ENCODE measurements at regions not wholly inside any gene's neighbourhood (a gene's known extent, or its start where the extent isn't known, plus 50 kb on each side); places are given as distances from the start of the nearest gene placed in this dataset.
A peak's percentile ranks its signal among the peaks of the same experiment; 100 is the strongest.

- Histone ChIP-seq H3K27ac (no peak overlapping the region), H3K36me3 (no peaks in the 10 kb centered on the region), H3K27me3 (ENCODE audit: low read depth) (peaks cover 8% of the 10 kb centered on the region), H3K9me3 (no peaks in the 10 kb centered on the region), H3K4me1 (no peaks in the 10 kb centered on the region), H3K4me3 (no peak overlapping the region)
- intact Hi-C loops (cut with DNase I), result no loop called here
- ATAC-seq (no peak), DNase-seq (no peak)
- TF ChIP-seq, protein P1, sequence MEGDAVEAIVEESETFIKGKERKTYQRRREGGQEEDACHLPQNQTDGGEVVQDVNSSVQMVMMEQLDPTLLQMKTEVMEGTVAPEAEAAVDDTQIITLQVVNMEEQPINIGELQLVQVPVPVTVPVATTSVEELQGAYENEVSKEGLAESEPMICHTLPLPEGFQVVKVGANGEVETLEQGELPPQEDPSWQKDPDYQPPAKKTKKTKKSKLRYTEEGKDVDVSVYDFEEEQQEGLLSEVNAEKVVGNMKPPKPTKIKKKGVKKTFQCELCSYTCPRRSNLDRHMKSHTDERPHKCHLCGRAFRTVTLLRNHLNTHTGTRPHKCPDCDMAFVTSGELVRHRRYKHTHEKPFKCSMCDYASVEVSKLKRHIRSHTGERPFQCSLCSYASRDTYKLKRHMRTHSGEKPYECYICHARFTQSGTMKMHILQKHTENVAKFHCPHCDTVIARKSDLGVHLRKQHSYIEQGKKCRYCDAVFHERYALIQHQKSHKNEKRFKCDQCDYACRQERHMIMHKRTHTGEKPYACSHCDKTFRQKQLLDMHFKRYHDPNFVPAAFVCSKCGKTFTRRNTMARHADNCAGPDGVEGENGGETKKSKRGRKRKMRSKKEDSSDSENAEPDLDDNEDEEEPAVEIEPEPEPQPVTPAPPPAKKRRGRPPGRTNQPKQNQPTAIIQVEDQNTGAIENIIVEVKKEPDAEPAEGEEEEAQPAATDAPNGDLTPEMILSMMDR (IDR thresholded peaks at IDR 0.05), result no peak
Observed at GRCh38 chr16:54546521-54546920, 259.9 kb upstream of the IRX3 start.

DNA sequence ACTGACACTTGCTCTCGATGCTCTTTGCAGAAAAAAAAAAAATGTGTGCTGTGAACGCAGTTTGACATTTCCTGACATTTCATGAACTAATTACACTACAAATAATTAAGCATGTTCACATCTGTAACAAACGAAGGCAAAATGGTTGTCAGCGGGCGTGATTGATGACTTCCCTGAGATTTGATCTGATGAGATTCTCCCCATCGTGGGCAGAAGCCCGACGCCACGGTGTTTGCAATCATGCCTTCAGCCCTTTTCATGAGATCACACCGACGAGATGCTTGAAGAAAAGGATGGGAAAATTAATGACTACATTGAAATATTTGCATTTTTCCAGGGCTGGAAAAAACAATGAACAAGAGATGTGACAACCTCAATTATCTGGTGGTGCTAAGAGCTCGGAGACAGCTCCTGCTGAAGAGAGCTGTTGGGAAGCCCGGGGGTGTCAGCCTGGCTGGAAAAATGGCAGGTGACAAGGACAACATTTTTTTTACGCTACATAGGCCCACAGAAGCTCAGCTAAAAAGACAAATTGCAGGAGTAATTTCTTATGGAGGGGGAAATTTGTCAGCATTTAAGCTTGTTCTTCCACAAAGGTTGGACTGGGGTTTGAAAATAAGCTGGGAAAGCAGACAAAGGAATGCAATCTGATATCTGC is 259.4 kb upstream of the IRX3 start:
- no peaks in the 10 kb centered on the region for H3K9me3 ChIP-seq
- TF ChIP-seq, protein P1 (IDR thresholded peaks at IDR 0.05), result no peak
- ATAC-seq (no peak), DNase-seq (no peak)
- no peaks in the 10 kb centered on the region for H3K36me3 ChIP-seq
- intact Hi-C loops (cut with DNase I), result no loop called here
- no peak overlapping the region for H3K27ac ChIP-seq
- no peaks in the 10 kb centered on the region for H3K4me1 ChIP-seq
- H3K4me3 ChIP-seq, result no peak overlapping the region
- peaks cover 9% of the 10 kb centered on the region for H3K27me3 ChIP-seq (ENCODE audit: low read depth)

DNA sequence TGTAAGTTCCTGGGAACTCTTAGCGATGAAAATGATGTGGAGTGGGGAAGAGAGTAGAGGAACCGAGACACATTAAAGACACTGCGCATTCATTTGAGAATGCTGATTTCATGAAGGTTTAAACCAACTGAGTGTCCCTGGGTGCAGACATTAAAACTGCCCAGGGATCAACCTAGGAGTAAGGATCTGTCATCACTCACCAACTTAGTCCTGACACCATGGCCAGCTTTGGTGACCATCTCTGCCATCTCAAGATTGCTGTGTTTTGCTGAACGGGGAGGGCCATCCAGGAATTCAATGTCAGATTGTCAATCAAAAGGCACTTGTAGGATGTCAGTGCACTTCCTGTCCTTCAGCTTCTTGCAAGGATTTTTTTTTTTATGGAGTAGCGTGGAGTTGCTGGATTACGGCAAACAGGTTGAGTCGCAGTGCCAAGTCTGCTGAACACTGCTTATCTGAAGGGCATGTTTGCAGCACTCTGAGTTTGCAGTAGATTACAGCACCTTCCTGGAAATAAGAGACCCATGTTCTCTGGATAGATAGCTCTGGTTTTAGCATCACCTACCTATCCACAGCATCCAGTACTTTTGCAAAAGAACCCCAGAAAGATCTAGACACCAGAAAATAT is 258.1 kb upstream of the IRX3 start:
- ATAC-seq, result peak; percentile 37 to 60
- no peak for DNase-seq

GRCh38 chr16:54542805-54543505 is 256.4 kb upstream of the IRX3 start:
- ATAC-seq, result no peak
- Histone ChIP-seq H3K4me1 (no peaks in the 10 kb centered on the region), H3K9me3 (no peaks in the 10 kb centered on the region), H3K27me3 (ENCODE audit: low read depth) (peaks cover 11% of the 10 kb centered on the region), H3K36me3 (no peaks in the 10 kb centered on the region), H3K4me3 (no peak overlapping the region), H3K27ac (no peak overlapping the region)
- DNase-seq, result no peak
- intact Hi-C loops (cut with DNase I), result no loop called here
- TF ChIP-seq, protein P1 (IDR thresholded peaks at IDR 0.05), result no peak

More for the DNA sequence above, 258.1 kb upstream of the IRX3 start:
- TF ChIP-seq, protein P1 (IDR thresholded peaks at IDR 0.05), result no peak
- no peak overlapping the region for H3K4me3 ChIP-seq
- no peaks in the 10 kb centered on the region for H3K4me1 ChIP-seq
- peaks cover 11% of the 10 kb centered on the region for H3K27me3 ChIP-seq (ENCODE audit: low read depth)
- no peaks in the 10 kb centered on the region for H3K9me3 ChIP-seq
- H3K27ac ChIP-seq, result no peak overlapping the region
- intact Hi-C loops (cut with DNase I), result no loop called here
- H3K36me3 ChIP-seq, result no peaks in the 10 kb centered on the region

DNA sequence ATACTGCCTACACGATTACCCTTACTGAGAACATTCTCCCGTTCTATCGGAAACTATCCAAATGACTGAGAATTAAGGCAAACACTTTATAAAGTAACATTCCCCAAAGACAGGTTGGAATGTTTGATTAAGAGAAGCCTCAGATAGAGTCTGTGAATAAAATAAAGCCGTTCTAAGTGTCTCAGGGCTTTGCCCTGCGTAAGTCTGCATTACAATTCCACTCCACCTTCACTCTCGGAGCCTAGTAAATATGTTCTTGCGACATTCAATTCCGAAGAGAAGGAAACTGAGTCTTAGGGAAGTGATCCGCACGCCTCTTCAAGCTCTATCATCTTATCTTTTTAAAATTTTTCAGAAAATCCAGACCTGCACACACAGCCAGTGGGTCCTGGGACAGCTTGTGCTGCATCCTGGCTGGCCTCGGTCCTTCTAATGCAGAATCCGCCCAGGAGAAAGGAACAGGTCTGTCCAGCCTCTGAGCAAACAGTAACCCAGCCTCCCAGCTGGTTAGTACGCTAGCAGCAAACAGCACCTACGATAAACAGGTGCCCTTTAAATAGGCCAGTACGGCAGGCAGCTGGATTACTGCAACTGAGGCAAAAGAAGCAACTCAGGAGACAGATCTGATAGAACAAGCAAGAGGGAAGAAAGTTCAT is 254.1 kb upstream of the IRX3 start:
- intact Hi-C loops (cut with DNase I), result no loop called here
- DNase-seq (peak; percentile 53), ATAC-seq (peak; percentile 83 to 86)
- Histone ChIP-seq H3K4me3 (peak overlapping the region; percentile 28), H3K27me3 (ENCODE audit: low read depth) (peaks cover 3% of the 10 kb centered on the region), H3K27ac (peak overlapping the region; percentile 14), H3K4me1 (no peaks in the 10 kb centered on the region), H3K36me3 (no peaks in the 10 kb centered on the region), H3K9me3 (no peaks in the 10 kb centered on the region)
- TF ChIP-seq, protein P1 (IDR thresholded peaks at IDR 0.05), result no peak

Data from lower lobe of right lung (tissue), 2 donors.